Medulla oblongata (tissue), 1 donor: ENCODE measurements at regions not wholly inside any gene's neighbourhood (a gene's known extent, or its start where the extent isn't known, plus 50 kb on each side); places are given as distances from the start of the nearest gene placed in this dataset.

Experiments used
- DNase-seq: peaks from one replicate; pipeline ENCODE4 v3.0.0-alpha.2; 2015; ENCODE audit errors: extremely low spot score

DNA sequence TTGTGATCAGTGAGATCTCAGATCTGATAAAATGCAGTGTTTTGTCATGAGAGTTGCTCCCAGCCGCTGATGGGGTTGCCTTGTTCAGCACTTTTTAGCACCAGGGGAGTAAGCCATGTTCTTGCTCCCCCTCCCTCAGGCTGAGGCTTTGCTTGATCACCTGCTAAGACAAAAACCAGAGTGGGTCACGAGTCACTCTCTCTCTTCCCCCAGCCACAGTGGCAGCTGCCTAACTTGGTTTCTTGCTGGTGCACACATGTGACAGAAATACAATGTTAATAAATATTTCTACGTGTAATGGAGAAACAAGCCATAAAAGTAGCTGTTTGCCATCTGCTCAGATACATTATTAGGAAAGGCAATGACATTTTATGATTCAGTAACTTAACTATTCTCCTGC, 212.4 kb upstream of the DMRT1 start:
- no peak for DNase-seq

DNA sequence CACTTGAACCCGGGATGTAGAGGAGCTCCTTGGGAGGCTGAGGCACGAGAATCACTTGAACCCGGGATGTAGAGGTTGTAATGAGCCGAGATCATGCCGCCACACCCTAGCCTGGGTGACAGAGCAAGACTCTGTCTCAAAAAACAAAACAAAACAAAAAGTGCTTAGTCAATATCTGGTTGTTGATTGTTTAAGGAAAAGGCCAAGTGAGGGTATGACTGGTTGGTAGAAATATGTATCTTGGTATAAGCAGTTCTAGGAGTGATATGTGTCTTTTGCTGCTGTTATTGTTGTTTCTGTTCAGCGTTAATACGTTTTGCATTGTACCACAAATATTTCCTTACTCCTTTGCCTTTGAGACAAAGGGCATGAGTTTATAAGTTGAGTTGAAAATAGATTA, 210.7 kb upstream of the DMRT1 start:
- DNase-seq: no peak

DNA sequence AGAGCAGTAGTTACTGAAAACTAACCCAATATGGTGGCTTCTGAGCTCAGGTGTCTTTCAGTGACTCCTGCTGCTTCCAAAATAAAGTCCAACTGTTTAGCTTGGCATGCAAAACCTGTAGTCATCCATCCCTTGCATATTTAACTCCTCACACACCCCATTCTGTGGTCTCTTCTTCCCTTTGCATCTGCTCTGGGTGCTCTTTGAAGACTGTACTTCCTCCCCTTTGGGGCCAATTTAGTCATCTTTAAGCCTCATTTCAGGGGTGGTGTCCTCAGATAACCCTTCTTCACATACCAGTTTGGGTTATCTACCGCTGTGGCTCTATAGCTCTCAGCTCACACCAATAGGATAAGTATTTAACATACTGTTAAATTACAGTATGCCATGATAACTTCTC, 209.9 kb upstream of the DMRT1 start:
- DNase-seq: no peak

DNA sequence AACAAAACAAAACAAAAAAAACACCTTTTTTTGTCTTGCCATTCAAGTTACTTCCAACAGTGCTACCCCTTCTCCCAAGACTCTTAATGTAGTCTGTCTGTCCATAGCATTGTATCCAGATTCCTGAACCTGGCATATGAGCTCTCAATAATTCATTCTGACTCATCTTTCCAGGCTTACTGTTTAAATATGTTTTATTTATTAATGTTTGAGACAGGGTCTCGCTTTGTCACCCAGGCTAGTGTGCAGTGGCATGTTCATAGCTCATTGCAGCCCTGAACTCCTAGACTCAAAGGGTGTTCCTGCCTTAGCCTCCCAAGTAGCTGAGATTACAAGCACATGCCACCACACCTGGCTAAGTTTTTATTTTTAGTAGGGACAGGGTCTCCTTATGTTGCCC, 208.0 kb upstream of the DMRT1 start:
- no peak for DNase-seq

DNA sequence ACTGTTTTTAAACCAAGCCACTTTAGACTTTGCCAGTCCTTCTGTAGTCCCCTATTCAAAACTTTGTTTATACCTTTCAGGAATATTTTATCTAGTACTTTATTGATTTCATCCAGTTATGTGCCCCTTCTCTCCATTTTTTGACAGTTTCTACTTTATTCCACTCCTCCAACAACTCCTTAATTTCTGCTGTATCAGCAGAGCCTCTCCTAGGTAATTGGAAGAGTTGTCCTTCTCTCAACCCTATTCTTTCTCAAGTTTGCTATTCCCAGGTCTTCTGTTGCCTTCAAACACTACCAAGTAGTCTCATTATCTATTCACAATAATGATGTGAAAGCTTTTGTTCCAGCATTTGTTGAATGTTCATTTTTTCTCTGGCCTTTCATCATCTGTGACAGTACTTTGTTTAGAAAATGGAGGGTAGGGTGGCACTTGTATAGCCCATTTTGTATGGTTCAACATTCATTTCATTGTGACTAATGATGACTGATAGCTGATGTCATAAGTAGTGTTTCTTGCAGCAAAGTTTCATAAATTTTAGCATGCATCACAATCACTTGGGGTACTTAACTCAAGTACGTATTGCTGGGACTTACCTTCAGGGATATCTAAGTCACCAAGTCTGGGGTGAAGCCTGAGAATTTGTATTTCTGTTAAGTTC, 204.4 kb upstream of the DMRT1 start:
- no peak for DNase-seq

DNA sequence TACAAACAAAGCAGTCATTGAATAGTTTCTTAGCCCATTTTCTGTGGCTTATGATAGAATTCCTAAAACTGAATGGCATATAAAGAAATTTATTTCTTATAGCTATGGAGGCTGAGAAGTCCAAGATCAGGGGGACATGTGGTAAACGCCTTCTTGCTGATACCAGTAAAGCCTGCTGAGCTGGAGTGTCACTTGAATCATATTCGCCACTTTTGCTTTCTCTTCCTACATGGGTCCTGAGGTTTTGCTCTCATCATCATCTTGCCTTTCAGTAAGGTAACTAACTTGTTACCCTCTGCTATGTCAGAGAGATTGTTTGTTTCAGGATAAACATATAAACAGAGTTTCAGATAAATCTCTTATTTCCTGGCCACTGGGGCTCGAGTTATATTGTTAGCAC, 203.3 kb upstream of the DMRT1 start:
- no peak for DNase-seq

DNA sequence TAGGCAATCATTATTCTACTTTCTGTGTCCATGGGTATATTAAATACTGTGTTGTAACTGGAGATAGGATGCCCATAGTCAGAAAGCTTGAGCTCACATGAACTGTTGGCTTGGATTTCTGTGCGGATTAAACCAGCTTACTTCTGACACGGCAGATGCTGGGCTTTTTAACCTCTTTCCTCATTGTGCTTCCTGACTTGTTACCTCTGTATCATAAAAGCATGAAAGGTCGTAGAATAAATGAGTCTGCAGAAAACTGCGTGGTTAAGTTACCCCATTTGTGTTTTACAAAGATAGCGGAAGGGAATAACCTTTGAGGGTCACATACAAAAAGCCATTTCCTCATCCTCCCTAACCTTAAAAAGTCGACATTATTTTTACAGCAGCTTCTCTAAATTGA, 199.5 kb upstream of the DMRT1 start:
- DNase-seq: no peak

DNA sequence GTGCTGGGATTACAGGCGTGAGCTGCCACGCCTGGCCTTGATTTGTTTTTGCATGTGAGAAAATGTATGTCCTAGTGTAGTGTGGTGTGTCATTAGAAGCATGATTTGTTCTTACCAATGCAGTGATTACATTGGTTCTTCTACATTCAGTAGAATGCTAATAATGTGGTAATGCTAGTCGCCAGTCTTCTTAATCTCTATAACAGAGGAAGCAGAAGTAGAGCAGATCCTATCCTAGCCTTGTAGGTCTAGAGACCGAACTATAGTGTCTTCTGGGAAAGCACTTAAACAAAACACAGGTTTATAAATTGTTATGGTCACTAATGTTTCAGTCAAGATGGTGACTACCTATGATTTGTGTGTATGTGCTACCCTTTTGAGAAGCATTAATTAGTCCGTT, 197.5 kb upstream of the DMRT1 start:
- no peak for DNase-seq

DNA sequence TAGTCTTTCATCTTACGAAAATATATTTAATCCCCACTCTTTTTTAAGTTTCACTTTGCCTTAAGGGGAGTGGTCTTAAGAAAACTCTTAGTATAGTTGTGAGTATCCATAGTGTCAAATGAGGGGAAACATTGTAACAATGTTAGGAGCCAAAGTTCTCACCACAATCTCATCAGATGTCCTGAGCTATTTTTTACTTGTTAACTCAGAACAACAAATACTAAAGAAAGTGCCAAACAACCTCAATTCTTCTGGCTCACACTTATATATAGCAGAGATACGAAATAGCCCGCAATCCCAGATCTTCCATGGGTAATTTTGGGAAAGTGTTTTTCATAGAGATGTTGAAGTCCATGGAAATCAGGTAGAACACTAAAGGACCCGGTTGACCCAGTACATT, 194.0 kb upstream of the DMRT1 start:
- DNase-seq: no peak

DNA sequence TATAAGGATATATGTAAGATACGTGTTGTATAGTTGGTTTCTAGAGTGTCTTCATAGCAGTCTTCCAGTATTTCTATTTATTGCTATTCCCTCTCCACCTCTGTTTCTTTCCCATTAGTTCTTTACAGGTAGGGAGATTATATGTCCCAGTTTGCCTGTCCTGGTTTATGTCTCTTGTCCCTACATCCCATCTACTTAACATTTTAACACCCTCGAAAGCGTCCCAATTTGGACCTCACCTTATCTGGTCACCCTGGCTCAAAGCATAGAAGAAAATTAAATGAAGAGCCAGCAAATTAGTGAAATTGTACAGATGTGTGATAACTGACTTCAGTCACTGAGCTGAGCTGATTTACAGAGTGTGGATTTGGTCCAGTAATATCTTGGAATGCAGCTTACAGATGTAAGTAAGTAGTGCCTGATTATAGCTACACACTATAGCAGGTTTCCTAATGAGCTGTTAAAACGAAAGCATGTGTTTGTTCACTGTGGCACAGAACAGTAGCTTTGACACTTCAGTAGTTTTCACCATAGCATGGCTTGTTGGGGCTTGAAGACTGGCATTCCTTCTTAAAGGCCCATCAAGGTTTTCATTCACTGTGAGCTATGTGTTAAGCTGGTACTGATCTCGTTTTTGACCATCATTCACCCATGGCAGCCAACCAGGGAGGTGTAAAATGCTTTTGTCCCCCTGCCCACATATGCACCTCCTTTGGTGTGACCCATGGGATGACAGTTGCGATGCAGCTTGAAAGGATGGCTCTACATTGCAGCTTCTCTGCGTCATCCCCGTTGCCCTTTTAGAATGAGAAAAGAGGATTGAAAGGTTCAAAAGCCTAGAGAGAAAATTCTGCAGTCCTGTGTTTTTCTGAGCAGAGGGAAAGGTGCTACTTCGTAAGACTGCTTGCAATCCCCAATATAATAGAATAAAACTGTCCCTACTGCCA, 192.1 kb upstream of the DMRT1 start:
- no peak for DNase-seq

DNA sequence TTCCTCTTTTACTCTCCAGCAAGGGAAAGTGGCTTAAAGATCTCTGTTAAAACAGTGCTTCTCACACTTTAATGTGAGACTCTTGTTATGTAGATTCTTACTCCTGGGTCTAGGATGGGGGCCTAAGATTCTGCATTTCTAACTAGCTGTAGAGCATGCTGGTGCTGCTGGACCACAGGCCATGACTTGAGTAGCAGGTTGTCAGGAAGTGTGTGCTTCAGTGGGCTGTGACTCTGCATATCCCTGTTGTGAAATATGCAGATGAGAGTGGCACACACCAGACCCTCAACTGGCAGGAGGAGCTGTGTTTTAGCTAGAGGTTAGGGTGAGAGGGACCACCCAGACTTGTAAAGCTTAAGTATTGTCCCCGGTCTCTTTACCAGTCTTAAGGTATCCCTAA, 191.1 kb upstream of the DMRT1 start:
- no peak for DNase-seq

DNA sequence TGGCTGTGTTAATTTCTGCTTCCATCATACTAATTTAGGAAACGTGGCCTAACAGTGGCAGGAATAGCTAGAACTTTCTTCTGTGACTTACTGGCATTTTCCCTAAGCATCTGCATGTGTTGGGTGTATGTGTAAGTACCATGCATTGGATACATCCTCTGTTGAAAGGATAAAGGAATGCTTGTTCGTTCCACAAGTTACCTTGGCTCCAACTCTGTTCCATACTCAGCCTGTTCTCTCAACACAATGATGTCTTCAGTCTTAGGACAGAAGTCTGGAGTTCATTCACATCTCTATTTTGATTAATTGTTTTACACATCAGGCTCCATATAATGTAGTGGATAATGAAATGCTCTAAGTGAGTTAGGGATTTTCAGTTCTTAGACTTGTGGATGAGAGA, 190.1 kb upstream of the DMRT1 start:
- peak; percentile 36 for DNase-seq

DNA sequence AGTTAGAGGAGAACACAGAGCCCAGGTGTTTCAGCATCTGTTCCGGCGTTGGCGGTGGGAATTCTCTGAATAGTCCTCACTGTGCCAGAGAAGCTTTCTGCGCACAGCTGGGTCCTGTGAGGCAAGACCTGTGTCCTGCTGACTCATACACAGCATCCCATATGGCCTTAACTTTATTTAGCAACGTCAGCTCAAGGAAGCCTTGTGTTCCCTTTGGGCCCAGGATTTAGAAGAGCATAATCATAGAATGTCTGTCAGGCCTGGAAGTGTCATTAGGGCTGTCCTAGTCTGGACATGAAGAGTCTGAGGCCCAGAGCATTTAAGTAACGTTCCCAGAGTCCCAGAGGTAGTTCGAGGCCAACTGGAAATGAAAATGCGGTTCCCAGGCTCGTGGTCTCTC, 188.6 kb upstream of the DMRT1 start:
- no peak for DNase-seq

DNA sequence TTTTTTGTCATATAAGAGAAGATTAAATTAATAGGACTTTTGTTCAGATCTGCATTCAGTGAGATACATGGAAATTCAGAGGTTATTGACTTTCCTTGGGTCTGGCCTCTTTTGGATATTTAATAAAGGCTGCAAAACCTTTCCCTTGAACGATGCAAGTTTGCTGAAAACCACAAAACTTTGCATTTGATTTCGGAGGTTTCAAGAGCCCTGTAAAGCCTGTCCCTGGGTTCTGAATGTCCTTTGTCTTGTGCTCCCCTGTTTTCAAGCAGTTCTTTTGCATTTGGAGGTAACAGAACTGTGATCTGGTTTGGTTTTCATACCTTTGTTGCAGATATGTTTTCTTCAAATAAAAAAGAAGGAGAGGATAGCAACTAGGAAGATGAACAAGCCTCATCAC, 188.1 kb upstream of the DMRT1 start:
- no peak for DNase-seq

DNA sequence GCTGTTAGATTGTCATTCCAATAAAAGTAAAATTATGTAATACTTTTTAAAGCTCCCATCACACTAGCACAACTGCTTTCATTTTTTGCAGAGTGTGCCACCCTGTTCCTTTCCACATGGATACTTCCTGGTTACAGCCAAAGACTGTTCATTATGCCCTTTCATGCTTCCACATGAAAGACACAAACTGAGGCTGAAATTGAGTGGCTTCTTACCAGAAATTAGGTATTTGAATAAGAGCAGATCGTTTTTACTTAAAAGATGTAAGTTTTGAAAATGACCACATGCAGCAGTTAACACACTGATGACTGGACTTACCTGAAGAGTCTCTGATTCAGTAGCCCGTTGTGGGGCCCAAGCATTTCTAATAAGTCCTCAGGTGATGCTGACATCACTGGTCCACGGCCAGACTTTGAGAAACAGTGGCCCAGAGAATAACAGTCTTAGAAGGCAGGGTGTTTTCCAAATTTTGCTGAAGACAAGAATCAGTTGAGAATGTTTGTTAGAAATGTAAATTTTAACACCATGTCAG, 187.6 kb upstream of the DMRT1 start:
- no peak for DNase-seq

DNA sequence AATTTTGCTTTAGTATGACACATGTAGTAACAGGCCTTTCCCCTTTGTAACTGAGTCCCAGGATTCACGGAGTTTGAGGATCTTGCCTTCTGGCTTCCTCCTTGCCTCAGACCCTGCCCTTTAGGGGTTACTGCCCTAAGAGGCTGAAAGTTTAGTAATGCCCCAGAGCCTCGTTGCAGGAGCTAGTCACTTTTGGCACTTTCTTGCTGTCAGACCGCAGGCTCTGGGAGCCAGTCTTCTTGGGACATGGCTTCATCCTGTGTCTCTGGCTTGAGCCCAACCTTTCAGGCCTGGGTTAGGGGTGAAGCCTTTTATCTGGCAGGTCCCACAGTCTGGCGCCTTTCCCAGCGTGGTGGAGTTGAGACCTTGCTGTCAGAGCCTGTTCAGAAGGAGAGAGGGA, 185.6 kb upstream of the DMRT1 start:
- DNase-seq: no peak

DNA sequence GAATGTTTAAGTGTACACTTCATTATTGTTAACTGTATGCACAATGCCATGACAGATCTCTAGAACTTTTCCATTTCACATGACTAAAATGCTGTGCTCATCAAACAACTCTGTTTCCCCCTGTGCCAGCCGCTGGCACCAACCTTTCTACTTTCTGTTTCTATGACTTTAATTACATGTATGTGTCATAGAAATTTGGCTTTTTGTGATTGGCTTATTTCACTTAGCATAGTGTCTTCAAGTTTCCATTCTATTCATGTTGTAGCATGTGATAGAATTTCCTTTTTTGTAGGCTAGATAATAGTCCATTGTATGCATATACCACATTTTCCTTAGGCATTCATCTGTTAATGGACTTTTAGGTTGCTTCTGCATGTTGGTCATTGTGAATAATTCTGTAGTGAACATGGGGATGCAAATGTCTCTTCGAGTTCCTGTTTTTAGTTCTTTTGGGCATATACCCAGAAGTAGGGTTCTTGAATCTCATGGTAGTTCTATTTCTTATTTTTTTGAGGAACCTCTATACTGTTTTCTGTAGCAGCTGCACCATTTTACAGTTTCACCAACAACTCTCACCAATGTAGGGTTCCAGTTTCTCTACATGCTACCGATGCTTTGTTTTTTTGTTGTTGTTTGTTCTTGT, 184.4 kb upstream of the DMRT1 start:
- no peak for DNase-seq

DNA sequence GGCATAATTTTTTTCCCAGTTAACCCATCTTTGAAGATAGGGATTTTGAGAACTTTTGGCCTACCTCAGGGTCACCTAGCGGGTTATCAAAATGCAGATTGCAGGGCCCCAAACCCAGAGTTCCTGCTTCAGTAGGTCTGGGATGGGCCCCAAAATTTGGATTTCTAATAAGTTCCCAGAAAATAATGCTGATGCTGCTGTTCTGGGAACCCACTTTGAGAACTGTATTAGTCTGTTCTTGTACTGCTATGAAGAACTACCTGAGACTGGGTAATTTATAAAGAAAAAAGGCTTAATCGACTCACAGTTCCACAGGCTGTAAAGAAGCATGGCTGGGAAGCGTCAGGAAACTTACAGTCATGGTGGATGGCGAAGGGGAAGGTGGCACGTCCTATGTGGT, 182.2 kb upstream of the DMRT1 start:
- DNase-seq: no peak

DNA sequence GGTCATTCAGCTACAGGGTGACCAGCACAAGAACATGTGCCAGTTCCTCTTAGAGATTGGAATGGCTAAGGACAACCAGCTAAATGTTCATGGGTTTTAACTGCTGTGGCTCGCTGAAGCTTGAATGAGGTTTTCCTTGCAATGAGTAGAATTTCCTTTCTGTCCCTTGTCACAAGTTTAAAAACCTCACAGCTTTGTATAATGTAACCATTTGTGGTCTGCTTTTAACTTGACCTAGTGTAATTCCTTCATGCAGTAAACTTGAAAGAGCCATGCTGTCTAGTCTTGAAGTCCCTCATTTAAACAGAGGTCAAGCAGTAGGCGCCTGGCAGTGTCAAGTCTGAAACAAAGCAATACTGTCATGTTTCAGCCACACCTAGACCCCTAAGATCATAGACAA, 181.3 kb upstream of the DMRT1 start:
- no peak for DNase-seq

DNA sequence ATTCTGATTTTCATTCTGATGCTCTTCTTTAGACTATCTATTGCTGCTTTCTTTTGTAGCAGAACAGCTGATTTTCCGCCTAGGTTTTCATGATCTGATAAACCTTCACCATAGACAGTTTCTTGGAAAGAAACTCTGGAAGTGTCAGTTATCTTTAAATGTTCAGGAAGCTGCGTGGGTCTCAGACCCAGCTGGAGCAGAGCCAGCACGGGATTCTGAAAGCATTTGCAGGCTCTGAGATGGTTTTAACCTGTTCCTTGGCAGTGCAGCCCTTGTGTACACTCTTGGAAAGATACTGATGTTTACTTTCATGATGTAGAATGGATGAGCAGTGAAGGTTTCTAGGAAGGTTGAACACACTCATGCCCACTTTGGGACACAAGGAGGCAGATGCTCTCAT, 178.0 kb upstream of the DMRT1 start:
- DNase-seq: no peak

DNA sequence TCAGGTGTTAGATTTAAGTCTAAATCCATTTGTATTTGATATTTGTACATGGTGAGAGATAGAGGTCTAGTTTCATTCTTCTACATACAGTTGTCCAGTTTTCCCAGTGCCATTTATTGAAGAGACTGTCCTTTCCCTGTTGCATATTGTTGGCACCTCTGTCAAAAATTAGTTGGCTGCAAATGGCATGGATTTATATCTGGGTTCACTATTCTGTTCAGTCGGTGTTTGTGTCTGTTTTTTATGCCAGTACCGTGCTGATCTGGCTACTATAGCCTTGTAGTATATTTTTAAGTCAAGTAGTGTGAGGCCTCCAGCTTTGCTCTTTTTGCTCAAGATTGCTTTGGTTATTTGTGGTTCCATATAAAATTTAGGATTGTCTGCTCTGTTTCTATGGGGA, 176.2 kb upstream of the DMRT1 start:
- no peak for DNase-seq

DNA sequence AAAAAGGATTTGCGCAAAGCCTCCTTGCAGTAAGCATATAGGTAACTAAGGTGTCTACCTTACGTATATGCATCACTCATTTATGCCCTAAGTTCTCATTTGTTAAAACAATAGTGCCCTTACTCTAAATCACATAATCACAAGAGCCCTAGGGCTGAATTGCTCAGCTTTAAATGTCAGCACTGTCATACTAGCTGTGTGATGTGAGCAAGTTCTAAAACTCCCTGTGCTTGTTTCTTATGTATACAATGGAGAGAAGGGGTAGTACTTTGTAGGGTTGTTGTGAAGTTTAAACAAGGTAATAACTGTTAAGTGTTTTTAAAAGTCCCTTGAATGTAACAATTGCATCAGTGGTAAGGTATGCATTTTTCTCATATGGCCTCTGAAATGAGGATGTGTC, 169.5 kb upstream of the DMRT1 start:
- DNase-seq: no peak

DNA sequence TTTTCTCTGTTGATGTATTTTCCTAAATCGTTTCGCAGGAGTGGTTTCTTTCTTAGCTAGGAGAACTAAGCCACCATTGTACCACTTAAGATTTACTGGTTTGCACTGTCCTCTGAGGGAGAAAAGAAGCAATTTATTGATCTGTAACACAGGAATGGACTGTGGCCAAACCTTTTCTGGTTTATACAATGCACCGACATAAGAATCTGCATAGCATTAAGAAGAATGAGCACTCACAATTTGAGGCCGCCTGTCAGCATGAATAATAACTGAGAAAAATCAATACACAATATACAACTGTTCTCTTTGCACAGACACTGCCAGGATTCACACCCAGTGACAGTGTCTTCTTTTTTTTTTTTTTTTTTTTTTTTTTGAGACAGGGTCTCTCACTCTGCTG, 168.6 kb upstream of the DMRT1 start:
- peak; percentile 42 for DNase-seq
